ENCODE measurements at regions not wholly inside any gene's neighbourhood (a gene's known extent, or its start where the extent isn't known, plus 50 kb on each side); places are given as distances from the start of the nearest gene placed in this dataset.

- no peak for TF ChIP-seq POLR2A (IDR thresholded peaks at IDR 0.05)
- TF ChIP-seq, protein P1, sequence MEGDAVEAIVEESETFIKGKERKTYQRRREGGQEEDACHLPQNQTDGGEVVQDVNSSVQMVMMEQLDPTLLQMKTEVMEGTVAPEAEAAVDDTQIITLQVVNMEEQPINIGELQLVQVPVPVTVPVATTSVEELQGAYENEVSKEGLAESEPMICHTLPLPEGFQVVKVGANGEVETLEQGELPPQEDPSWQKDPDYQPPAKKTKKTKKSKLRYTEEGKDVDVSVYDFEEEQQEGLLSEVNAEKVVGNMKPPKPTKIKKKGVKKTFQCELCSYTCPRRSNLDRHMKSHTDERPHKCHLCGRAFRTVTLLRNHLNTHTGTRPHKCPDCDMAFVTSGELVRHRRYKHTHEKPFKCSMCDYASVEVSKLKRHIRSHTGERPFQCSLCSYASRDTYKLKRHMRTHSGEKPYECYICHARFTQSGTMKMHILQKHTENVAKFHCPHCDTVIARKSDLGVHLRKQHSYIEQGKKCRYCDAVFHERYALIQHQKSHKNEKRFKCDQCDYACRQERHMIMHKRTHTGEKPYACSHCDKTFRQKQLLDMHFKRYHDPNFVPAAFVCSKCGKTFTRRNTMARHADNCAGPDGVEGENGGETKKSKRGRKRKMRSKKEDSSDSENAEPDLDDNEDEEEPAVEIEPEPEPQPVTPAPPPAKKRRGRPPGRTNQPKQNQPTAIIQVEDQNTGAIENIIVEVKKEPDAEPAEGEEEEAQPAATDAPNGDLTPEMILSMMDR (IDR thresholded peaks at IDR 0.05), result no peak
Observed at GRCh38 chr3:176351408-176351807, 845.9 kb downstream of the TBL1XR1 start.

Data from lower leg skin (tissue), 3 donors.